HEK293T (cell line): ENCODE measurements at regions not wholly inside any gene's neighbourhood (a gene's known extent, or its start where the extent isn't known, plus 50 kb on each side); places are given as distances from the start of the nearest gene placed in this dataset.

Source experiments
- BHLHE40 ChIP-seq: fragments of 450-650 bp; IDR thresholded peaks from 2 replicates; pipeline ENCODE4 v1.6.1; 2016; ENCODE audit warnings: mild to moderate bottlenecking, moderate library complexity, borderline replicate concordance
- CTBP1 ChIP-seq: fragments of 450-650 bp; IDR thresholded peaks from 2 replicates; pipeline ENCODE4 v1.6.1; 2016; ENCODE audit warnings: borderline replicate concordance
- FOXA1 ChIP-seq: fragments of 450-650 bp; IDR thresholded peaks from 2 replicates; pipeline ENCODE4 v1.6.1; 2016; ENCODE audit warnings: mild to moderate bottlenecking
- FOXM1 ChIP-seq: fragments of 450-650 bp; IDR thresholded peaks from 2 replicates; pipeline ENCODE4 v1.6.1; 2017; ENCODE audit warnings: mild to moderate bottlenecking, borderline replicate concordance
- PKNOX1 ChIP-seq: fragments of 450-650 bp; IDR thresholded peaks from 2 replicates; pipeline ENCODE4 v1.6.1; 2016
- SP1 ChIP-seq: fragments of 450-650 bp; IDR thresholded peaks from 2 replicates; pipeline ENCODE4 v1.6.1; 2017
- SUZ12 ChIP-seq: fragments of 450-650 bp; IDR thresholded peaks from 2 replicates; pipeline ENCODE4 v1.6.1; 2016; ENCODE audit warnings: mild to moderate bottlenecking

GRCh38 chr4:60656171-60656570 lies 544.0 kb upstream of the ADGRL3 start:
- no peak for TF ChIP-seq SP1
- TF ChIP-seq FOXA1: no peak
- TF ChIP-seq FOXM1: no peak
- TF ChIP-seq SUZ12: no peak
- TF ChIP-seq PKNOX1: no peak
- no peak for TF ChIP-seq BHLHE40
- no peak for TF ChIP-seq CTBP1
